AG09309 (cell line): ENCODE measurements at regions not wholly inside any gene's neighbourhood (a gene's known extent, or its start where the extent isn't known, plus 50 kb on each side); places are given as distances from the start of the nearest gene placed in this dataset.

ENCODE experiments used
- DNase-seq: peaks from one replicate; pipeline ENCODE4 v3.0.0-alpha.2; 2010; ENCODE audit warnings: low read depth
- H3K4me3 ChIP-seq: 2 replicates; pipeline ENCODE4 v1.5.1; 2011; ENCODE audit warnings: mild to moderate bottlenecking, low read depth, low read length, moderate library complexity; ENCODE audit not compliant: control insufficient read depth
- TF ChIP-seq, protein P1 (sequence below): IDR thresholded peaks from 2 replicates; pipeline ENCODE4 v1.5.1; 2011; ENCODE audit warnings: mild to moderate bottlenecking, low read depth, low read length, inconsistent platforms; ENCODE audit not compliant: insufficient read depth, control insufficient read depth; ENCODE audit errors: missing control alignments

DNA sequence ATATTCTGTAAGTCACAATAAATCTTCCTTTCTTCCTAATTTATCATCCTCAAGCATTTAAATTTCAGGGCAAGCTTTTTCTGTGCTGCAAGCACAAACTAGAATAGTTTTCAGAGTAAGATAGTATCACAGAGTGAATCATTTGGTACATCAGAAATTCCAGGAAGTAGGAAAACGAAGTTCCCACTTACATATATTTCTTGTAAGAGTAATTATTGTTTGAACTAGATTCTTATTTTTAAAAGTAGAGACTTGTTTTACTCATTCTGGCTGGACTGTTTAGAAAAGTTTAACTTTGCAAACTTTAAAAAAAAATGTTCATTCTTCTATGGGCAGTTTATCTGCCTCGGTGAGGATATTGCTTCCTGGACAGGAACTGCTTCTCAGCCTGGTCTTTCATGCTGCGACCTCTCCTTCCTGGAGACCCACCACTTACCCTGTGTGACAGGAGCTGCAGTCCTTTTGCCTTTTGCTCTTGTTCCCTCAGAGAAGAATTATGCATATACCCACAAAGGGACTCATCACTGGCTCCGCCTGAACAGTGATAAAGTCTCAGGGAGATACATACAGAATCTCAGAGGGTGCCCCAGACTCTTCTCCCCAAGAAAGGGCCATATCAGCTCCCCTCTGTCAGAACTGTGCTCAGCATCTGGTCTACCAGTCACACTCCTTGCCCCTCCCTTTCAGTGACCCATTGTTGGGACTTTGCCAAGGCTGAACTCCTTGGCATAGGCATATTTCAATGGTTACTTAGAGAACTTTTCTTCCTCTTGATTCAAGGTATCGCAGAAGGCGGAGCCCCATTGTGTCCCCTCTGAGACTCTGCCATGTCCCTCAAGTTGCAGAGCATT, 102.7 kb upstream of the CD55 start:
- no peak for DNase-seq
- TF ChIP-seq, protein P1, sequence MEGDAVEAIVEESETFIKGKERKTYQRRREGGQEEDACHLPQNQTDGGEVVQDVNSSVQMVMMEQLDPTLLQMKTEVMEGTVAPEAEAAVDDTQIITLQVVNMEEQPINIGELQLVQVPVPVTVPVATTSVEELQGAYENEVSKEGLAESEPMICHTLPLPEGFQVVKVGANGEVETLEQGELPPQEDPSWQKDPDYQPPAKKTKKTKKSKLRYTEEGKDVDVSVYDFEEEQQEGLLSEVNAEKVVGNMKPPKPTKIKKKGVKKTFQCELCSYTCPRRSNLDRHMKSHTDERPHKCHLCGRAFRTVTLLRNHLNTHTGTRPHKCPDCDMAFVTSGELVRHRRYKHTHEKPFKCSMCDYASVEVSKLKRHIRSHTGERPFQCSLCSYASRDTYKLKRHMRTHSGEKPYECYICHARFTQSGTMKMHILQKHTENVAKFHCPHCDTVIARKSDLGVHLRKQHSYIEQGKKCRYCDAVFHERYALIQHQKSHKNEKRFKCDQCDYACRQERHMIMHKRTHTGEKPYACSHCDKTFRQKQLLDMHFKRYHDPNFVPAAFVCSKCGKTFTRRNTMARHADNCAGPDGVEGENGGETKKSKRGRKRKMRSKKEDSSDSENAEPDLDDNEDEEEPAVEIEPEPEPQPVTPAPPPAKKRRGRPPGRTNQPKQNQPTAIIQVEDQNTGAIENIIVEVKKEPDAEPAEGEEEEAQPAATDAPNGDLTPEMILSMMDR, result no peak

GRCh38 chr1:207219979-207220889, 101.2 kb upstream of the CD55 start:
- H3K4me3 ChIP-seq, result no peak overlapping the region
- no peak for DNase-seq
- TF ChIP-seq, protein P1, result no peak

More for the DNA sequence above, 102.7 kb upstream of the CD55 start:
- H3K4me3 ChIP-seq, result no peak overlapping the region

DNA sequence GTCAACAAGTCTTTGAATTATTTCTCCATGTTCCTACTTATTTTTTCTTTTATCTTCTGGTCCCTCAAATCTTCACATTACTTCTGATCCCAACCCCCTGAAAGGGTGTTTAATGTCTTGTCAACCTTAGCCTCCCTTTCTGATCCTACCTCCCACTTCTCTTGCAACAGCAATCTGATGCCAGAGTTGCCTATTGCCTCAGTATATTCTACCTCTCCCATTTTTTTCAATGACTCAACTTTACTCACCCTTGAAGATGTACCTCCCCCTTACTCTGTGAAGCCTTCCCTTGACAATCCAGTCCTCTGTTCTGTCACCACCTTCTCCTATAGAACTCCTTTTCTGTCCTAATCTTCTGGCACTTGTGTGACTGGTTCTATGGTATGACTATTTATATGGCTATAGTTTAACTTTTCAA, 99.5 kb upstream of the CD55 start:
- TF ChIP-seq, protein P1, result no peak
- DNase-seq, result no peak
- H3K4me3 ChIP-seq, result no peak overlapping the region

GRCh38 chr1:207223162-207223561, 98.3 kb upstream of the CD55 start:
- no peak overlapping the region for H3K4me3 ChIP-seq
- DNase-seq, result no peak
- TF ChIP-seq, protein P1, result no peak

GRCh38 chr1:207224666-207225065, 96.8 kb upstream of the CD55 start:
- H3K4me3 ChIP-seq, result no peak overlapping the region
- TF ChIP-seq, protein P1, result no peak
- no peak for DNase-seq

DNA sequence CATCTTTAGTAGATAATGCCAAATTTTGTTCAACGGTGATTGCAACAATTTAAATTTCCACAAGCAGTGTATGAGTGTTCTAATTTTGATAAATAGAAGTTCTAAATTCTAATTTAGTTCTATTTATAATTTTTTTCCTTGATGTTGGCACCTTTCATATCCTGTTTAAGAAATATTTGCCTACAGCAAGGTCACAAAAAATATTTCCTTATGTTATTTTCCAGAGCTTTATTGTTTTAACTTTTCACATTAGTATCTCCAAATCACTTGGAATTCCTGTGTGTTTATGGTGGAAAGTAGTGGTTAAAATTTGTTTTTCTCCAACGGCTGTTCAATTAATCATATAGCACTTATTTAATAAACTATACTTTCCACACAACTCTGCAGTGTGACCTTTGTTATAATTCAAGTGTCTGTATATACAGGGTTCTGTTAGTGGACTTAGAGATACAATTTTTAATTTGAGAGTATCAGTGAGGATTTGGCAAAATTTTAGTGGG, 94.3 kb upstream of the CD55 start:
- no peak overlapping the region for H3K4me3 ChIP-seq
- no peak for DNase-seq
- TF ChIP-seq, protein P1, result no peak
